ENCODE measurements at regions not wholly inside any gene's neighbourhood (a gene's known extent, or its start where the extent isn't known, plus 50 kb on each side); places are given as distances from the start of the nearest gene placed in this dataset.

DNA sequence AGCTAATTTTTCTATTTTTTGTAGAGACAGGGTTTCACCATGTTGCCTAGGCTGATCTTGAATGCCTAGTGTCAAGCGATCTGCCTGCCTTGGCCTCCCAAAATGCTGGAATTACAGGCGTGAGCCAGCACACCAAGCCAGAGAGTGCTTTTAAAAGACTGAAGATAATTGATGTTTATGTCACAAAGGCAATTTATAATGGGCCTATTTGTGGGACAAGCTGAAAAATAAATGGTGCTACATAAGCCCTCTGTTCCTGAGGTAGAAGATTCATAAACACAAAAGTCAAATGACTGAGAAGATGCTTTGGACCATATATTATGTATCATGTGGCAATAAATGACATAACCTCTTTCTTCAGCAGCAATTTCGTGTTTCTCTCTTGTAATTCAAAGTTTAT, 329.6 kb downstream of the GABRB2 start:
- Histone ChIP-seq H3K27me3 (replicated peaks in 1 of 2; ENCODE audit: control insufficient read depth in 2 of 2, insufficient read depth in 2 of 2, low read length in 1 of 2) (no peaks in the 10 kb centered on the region), H3K9me3 (replicated peaks; ENCODE audit: control insufficient read depth, insufficient read depth, low read length) (no peaks in the 10 kb centered on the region; the same call in 2 of the 3 replicates), H3K4me3 (no peak overlapping the region), H3K79me2 (ENCODE audit: control insufficient read depth, insufficient read depth, low read length) (no peaks in the 10 kb centered on the region), H4K20me1 (ENCODE audit: control insufficient read depth, insufficient read depth) (no peaks in the 10 kb centered on the region), H2AFZ (ENCODE audit: control insufficient read depth, low read depth, low read length) (no peak overlapping the region), H3K4me1 (ENCODE audit: control insufficient read depth, insufficient read depth, low read length) (no peaks in the 10 kb centered on the region), H3K4me2 (ENCODE audit: control insufficient read depth, insufficient read depth) (no peak overlapping the region), H3K27ac (ENCODE audit: control insufficient read depth, insufficient read depth) (no peak overlapping the region), H3K36me3 (ENCODE audit: control insufficient read depth in 2 of 2, insufficient read depth in 2 of 2, low read length in 1 of 2) (no peaks in the 10 kb centered on the region), H3K9ac (ENCODE audit: control insufficient read depth, insufficient read depth, low read length) (no peak overlapping the region)
- no peak for DNase-seq (ENCODE audit: low read depth, low spot score)
- FAIRE-seq: no peak
- no TSS peak for BruUV-seq (replicated peaks)
- in situ Hi-C loops (cut with MboI): no loop called here
- ChIA-PET CTCF (no interaction called here), SMC1A (ENCODE audit: uncharacterized antibody, unreplicated experiment) (no interaction called here), RAD21 (ENCODE audit: unreplicated experiment) (no interaction called here), POLR2A (no interaction called here)
- whole genome bisulfite sequencing (ENCODE audit: insufficient coverage, insufficient replicate concordance, low lambda C conversion rate, missing lambda C conversion rate): 13% methylated on average over 3 of the region's 3 CpGs
- TF ChIP-seq TBL1XR1 (IDR thresholded peaks at IDR 0.05; ENCODE audit: low read depth, low read length): no peak
- TF ChIP-seq, protein P1, sequence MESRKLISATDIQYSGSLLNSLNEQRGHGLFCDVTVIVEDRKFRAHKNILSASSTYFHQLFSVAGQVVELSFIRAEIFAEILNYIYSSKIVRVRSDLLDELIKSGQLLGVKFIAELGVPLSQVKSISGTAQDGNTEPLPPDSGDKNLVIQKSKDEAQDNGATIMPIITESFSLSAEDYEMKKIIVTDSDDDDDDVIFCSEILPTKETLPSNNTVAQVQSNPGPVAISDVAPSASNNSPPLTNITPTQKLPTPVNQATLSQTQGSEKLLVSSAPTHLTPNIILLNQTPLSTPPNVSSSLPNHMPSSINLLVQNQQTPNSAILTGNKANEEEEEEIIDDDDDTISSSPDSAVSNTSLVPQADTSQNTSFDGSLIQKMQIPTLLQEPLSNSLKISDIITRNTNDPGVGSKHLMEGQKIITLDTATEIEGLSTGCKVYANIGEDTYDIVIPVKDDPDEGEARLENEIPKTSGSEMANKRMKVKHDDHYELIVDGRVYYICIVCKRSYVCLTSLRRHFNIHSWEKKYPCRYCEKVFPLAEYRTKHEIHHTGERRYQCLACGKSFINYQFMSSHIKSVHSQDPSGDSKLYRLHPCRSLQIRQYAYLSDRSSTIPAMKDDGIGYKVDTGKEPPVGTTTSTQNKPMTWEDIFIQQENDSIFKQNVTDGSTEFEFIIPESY (IDR thresholded peaks at IDR 0.05): no peak
- no peak for TF ChIP-seq BHLHE40 (IDR thresholded peaks at IDR 0.05; ENCODE audit: borderline replicate concordance in 1 of 2, low read depth in 2 of 2, low read length in 1 of 2)
- no peak for TF ChIP-seq WRNIP1 (IDR thresholded peaks at IDR 0.05; ENCODE audit: borderline replicate concordance, low read depth, low read length)
- no peak for TF ChIP-seq ZNF274 (IDR thresholded peaks at IDR 0.05; ENCODE audit: insufficient read depth, insufficient read length)
- TF ChIP-seq NFIC (IDR thresholded peaks at IDR 0.05; ENCODE audit: low read depth, low read length): no peak
- TF ChIP-seq, protein P2, sequence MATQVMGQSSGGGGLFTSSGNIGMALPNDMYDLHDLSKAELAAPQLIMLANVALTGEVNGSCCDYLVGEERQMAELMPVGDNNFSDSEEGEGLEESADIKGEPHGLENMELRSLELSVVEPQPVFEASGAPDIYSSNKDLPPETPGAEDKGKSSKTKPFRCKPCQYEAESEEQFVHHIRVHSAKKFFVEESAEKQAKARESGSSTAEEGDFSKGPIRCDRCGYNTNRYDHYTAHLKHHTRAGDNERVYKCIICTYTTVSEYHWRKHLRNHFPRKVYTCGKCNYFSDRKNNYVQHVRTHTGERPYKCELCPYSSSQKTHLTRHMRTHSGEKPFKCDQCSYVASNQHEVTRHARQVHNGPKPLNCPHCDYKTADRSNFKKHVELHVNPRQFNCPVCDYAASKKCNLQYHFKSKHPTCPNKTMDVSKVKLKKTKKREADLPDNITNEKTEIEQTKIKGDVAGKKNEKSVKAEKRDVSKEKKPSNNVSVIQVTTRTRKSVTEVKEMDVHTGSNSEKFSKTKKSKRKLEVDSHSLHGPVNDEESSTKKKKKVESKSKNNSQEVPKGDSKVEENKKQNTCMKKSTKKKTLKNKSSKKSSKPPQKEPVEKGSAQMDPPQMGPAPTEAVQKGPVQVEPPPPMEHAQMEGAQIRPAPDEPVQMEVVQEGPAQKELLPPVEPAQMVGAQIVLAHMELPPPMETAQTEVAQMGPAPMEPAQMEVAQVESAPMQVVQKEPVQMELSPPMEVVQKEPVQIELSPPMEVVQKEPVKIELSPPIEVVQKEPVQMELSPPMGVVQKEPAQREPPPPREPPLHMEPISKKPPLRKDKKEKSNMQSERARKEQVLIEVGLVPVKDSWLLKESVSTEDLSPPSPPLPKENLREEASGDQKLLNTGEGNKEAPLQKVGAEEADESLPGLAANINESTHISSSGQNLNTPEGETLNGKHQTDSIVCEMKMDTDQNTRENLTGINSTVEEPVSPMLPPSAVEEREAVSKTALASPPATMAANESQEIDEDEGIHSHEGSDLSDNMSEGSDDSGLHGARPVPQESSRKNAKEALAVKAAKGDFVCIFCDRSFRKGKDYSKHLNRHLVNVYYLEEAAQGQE (IDR thresholded peaks at IDR 0.05; ENCODE audit: low read depth, low read length): no peak
- TF ChIP-seq BACH1 (IDR thresholded peaks at IDR 0.05; ENCODE audit: borderline replicate concordance): no peak
- TF ChIP-seq, protein P3, sequence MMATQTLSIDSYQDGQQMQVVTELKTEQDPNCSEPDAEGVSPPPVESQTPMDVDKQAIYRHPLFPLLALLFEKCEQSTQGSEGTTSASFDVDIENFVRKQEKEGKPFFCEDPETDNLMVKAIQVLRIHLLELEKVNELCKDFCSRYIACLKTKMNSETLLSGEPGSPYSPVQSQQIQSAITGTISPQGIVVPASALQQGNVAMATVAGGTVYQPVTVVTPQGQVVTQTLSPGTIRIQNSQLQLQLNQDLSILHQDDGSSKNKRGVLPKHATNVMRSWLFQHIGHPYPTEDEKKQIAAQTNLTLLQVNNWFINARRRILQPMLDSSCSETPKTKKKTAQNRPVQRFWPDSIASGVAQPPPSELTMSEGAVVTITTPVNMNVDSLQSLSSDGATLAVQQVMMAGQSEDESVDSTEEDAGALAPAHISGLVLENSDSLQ (IDR thresholded peaks at IDR 0.05): no peak
- TF ChIP-seq SRF (IDR thresholded peaks at IDR 0.05; ENCODE audit: low read depth in 2 of 2, low read length in 2 of 2): no peak
- TF ChIP-seq IKZF2 (IDR thresholded peaks at IDR 0.05): no peak
- TF ChIP-seq, protein P4, sequence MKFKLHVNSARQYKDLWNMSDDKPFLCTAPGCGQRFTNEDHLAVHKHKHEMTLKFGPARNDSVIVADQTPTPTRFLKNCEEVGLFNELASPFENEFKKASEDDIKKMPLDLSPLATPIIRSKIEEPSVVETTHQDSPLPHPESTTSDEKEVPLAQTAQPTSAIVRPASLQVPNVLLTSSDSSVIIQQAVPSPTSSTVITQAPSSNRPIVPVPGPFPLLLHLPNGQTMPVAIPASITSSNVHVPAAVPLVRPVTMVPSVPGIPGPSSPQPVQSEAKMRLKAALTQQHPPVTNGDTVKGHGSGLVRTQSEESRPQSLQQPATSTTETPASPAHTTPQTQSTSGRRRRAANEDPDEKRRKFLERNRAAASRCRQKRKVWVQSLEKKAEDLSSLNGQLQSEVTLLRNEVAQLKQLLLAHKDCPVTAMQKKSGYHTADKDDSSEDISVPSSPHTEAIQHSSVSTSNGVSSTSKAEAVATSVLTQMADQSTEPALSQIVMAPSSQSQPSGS (IDR thresholded peaks at IDR 0.05; ENCODE audit: low read length): no peak
- TF ChIP-seq SMARCA5 (IDR thresholded peaks at IDR 0.05): no peak
- no peak for TF ChIP-seq NFYB (IDR thresholded peaks at IDR 0.05; ENCODE audit: insufficient read depth, low read depth, low read length)
- TF ChIP-seq TARDBP (IDR thresholded peaks at IDR 0.05; ENCODE audit: borderline replicate concordance): no peak
- no peak for TF ChIP-seq GATAD2B (conservative IDR thresholded peaks at IDR 0.05; ENCODE audit: low read depth)
- intact Hi-C loops (cut with micrococcal nuclease; ENCODE audit: unreplicated experiment): no loop called here
- no peak for ATAC-seq

All from GM12878 (cell line).